CD4-positive, alpha-beta memory T cell (primary cell): ENCODE measurements at regions not wholly inside any gene's neighbourhood (a gene's known extent, or its start where the extent isn't known, plus 50 kb on each side); places are given as distances from the start of the nearest gene placed in this dataset.

Experiments
- CTCF ChIA-PET: fragments of 350-600 bp; sonication (Branson Sonifier 250); formaldehyde crosslinking; loops from one replicate; lab custom pipeline; 2021; ENCODE audit warnings: inconsistent platforms; ENCODE audit not compliant: partially characterized antibody; lab: Charles Lee
- POLR2A ChIA-PET: fragments of 350-600 bp; sonication (Branson Sonifier 250); formaldehyde crosslinking; loops from one replicate; lab custom pipeline; 2021; ENCODE audit not compliant: partially characterized antibody; lab: Charles Lee
- DNase-seq, 5 donors: peaks; one replicate each; pipeline versions ENCODE4 v3.0.0 to v3.0.0-alpha.2; 2020 to 2022; ENCODE audit warnings: mixed read lengths in 1 of 5
- H3K27ac ChIP-seq: one replicate; pipeline ENCODE4 v1.7.0; 2013; ENCODE audit warnings: low read depth, low read length
- H3K27me3 ChIP-seq: 2 replicates; pipeline ENCODE4 v1.7.0; 2013; ENCODE audit warnings: mild to moderate bottlenecking, low read length, moderate library complexity; ENCODE audit not compliant: insufficient read depth
- H3K36me3 ChIP-seq: 2 replicates; pipeline ENCODE4 v1.7.0; 2013; ENCODE audit warnings: mild to moderate bottlenecking, low read length, moderate library complexity; ENCODE audit not compliant: insufficient read depth
- H3K4me1 ChIP-seq: 2 replicates; pipeline ENCODE4 v1.7.0; 2013; ENCODE audit warnings: mild to moderate bottlenecking, low read length, moderate library complexity; ENCODE audit not compliant: insufficient read depth
- H3K4me3 ChIP-seq, 2 donors: one replicate each; pipeline ENCODE4 v1.7.0; 2013; ENCODE audit warnings: low read length in 2 of 2, mild to moderate bottlenecking in 1 of 2
- H3K9me3 ChIP-seq, 2 donors: one replicate each; pipeline ENCODE4 v1.7.0; 2013; ENCODE audit warnings: low read length in 2 of 2, control low read depth in 1 of 2; ENCODE audit not compliant: control insufficient read depth in 1 of 2
- H3K27ac Mint-ChIP-seq, 7 donors: one replicate each; pipeline ENCODE4 v1.8.0; 2020 to 2021; ENCODE audit warnings: mixed read lengths in 7 of 7, mild to moderate bottlenecking in 6 of 7, inconsistent platforms in 3 of 7, moderate library complexity in 3 of 7
- H3K27me3 Mint-ChIP-seq, 2 donors: one replicate each; pipeline ENCODE4 v1.8.0; 2020 to 2021; ENCODE audit warnings: mixed read lengths in 2 of 2
- H3K36me3 Mint-ChIP-seq, 2 donors: one replicate each; pipeline ENCODE4 v1.8.0; 2020 to 2021; ENCODE audit warnings: mixed read lengths in 2 of 2, inconsistent platforms in 1 of 2, mild to moderate bottlenecking in 1 of 2
- H3K4me1 Mint-ChIP-seq, 4 donors: one replicate each; pipeline ENCODE4 v1.8.0; 2020 to 2021; ENCODE audit warnings: mixed read lengths in 4 of 4, mild to moderate bottlenecking in 1 of 4
- H3K4me3 Mint-ChIP-seq, 8 donors: one replicate each; pipeline ENCODE4 v1.8.0; 2020 to 2021; ENCODE audit warnings: mixed read lengths in 8 of 8, mild to moderate bottlenecking in 7 of 8, moderate library complexity in 6 of 8, inconsistent platforms in 3 of 8
- H3K9me3 Mint-ChIP-seq, 8 donors: one replicate each; pipeline ENCODE4 v1.8.0; 2020 to 2021; ENCODE audit warnings: mixed read lengths in 8 of 8, mild to moderate bottlenecking in 5 of 8, inconsistent platforms in 3 of 8, moderate library complexity in 1 of 8
- intact Hi-C: fragments of 100-400 bp; cut with micrococcal nuclease; formaldehyde crosslinking; loops from one replicate; pipeline ENCODE4 v1.15.1; 2023

GRCh38 chr5:135242021-135242865, 156.8 kb downstream of the MACROH2A1 start:
- no peak for DNase-seq
- Mint-ChIP-seq H3K4me1 (no peaks in the 10 kb centered on the region), H3K27ac (no peak overlapping the region), H3K27me3 (peaks cover 2 to 6% of the 10 kb centered on the region in 2 donors), H3K9me3 (no peaks in the 10 kb centered on the region), H3K36me3 (no peaks in the 10 kb centered on the region), H3K4me3 (no peak overlapping the region)
- H3K27me3 ChIP-seq = no peaks in the 10 kb centered on the region
- no peak overlapping the region for H3K4me3 ChIP-seq
- no peaks in the 10 kb centered on the region for H3K36me3 ChIP-seq
- CTCF ChIA-PET = no interaction called here
- H3K4me1 ChIP-seq = no peaks in the 10 kb centered on the region
- intact Hi-C loops = no loop called here
- no peaks in the 10 kb centered on the region for H3K9me3 ChIP-seq
- no peak overlapping the region for H3K27ac ChIP-seq
- POLR2A ChIA-PET = no interaction called here

- Mint-ChIP-seq H3K4me3 (no peak overlapping the region), H3K27me3 (peaks cover 2 to 6% of the 10 kb centered on the region in 2 donors), H3K36me3 (no peaks in the 10 kb centered on the region), H3K9me3 (no peaks in the 10 kb centered on the region), H3K4me1 (no peaks in the 10 kb centered on the region), H3K27ac (no peak overlapping the region)
- POLR2A ChIA-PET = no interaction called here
- intact Hi-C loops = no loop called here
- H3K9me3 ChIP-seq = no peaks in the 10 kb centered on the region
- no peaks in the 10 kb centered on the region for H3K36me3 ChIP-seq
- no peak overlapping the region for H3K27ac ChIP-seq
- DNase-seq = no peak
- H3K27me3 ChIP-seq = no peaks in the 10 kb centered on the region
- no peaks in the 10 kb centered on the region for H3K4me1 ChIP-seq
- CTCF ChIA-PET = no interaction called here
- H3K4me3 ChIP-seq = no peak overlapping the region
Measured at GRCh38 chr5:135241536-135241935, 157.5 kb downstream of the MACROH2A1 start.

- Mint-ChIP-seq H3K9me3 (no peaks in the 10 kb centered on the region), H3K27me3 (peaks cover 0 to 7% of the 10 kb centered on the region in 2 donors), H3K4me1 (no peaks in the 10 kb centered on the region), H3K27ac (no peak overlapping the region), H3K36me3 (no peaks in the 10 kb centered on the region), H3K4me3 (no peak overlapping the region)
- H3K27me3 ChIP-seq = no peaks in the 10 kb centered on the region
- DNase-seq = no peak
- CTCF ChIA-PET = no interaction called here
- no peaks in the 10 kb centered on the region for H3K9me3 ChIP-seq
- intact Hi-C loops = no loop called here
- H3K27ac ChIP-seq = no peak overlapping the region
- H3K4me1 ChIP-seq = no peaks in the 10 kb centered on the region
- H3K36me3 ChIP-seq = no peaks in the 10 kb centered on the region
- POLR2A ChIA-PET = no interaction called here
- H3K4me3 ChIP-seq = no peak overlapping the region
Measured at GRCh38 chr5:135240781-135241360, 158.2 kb downstream of the MACROH2A1 start.

- POLR2A ChIA-PET = no interaction called here
- H3K36me3 ChIP-seq = no peaks in the 10 kb centered on the region
- H3K4me1 Mint-ChIP-seq = no peaks in the 10 kb centered on the region
- H3K9me3 ChIP-seq = no peaks in the 10 kb centered on the region
- no peak overlapping the region for H3K27ac ChIP-seq
- H3K27ac Mint-ChIP-seq = no peak overlapping the region
- DNase-seq = no peak
- H3K36me3 Mint-ChIP-seq = no peaks in the 10 kb centered on the region
- CTCF ChIA-PET = no interaction called here
- intact Hi-C loops = no loop called here
- no peaks in the 10 kb centered on the region for H3K9me3 Mint-ChIP-seq
- H3K4me3 ChIP-seq = no peak overlapping the region
- no peaks in the 10 kb centered on the region for H3K27me3 ChIP-seq
- H3K4me3 Mint-ChIP-seq = no peak overlapping the region
- H3K4me1 ChIP-seq = no peaks in the 10 kb centered on the region
- H3K27me3 Mint-ChIP-seq = peaks cover 0 to 8% of the 10 kb centered on the region in 2 donors
Measured at GRCh38 chr5:135240283-135240633, 158.8 kb downstream of the MACROH2A1 start.

GRCh38 chr5:135239453-135240282, 159.4 kb downstream of the MACROH2A1 start:
- H3K27me3 Mint-ChIP-seq = peaks cover 2 to 8% of the 10 kb centered on the region in 2 donors
- no peaks in the 10 kb centered on the region for H3K9me3 Mint-ChIP-seq
- Histone ChIP-seq H3K27me3 (no peaks in the 10 kb centered on the region), H3K36me3 (no peaks in the 10 kb centered on the region), H3K27ac (no peak overlapping the region), H3K9me3 (no peaks in the 10 kb centered on the region), H3K4me3 (no peak overlapping the region), H3K4me1 (no peaks in the 10 kb centered on the region)
- no peak overlapping the region for H3K27ac Mint-ChIP-seq
- no peak for DNase-seq
- no peaks in the 10 kb centered on the region for H3K4me1 Mint-ChIP-seq
- ChIA-PET CTCF (interaction anchor here (0.9 kb wide), 1 partner anchor 35 kb away, joined by 3 read pairs; no protein-coding TSS in a partner anchor), POLR2A (no interaction called here)
- no peaks in the 10 kb centered on the region for H3K36me3 Mint-ChIP-seq
- H3K4me3 Mint-ChIP-seq = no peak overlapping the region
- intact Hi-C loops = no loop called here

- Mint-ChIP-seq H3K9me3 (no peaks in the 10 kb centered on the region), H3K27me3 (peaks cover 3 to 8% of the 10 kb centered on the region in 2 donors), H3K27ac (no peak overlapping the region), H3K36me3 (no peaks in the 10 kb centered on the region), H3K4me1 (no peaks in the 10 kb centered on the region), H3K4me3 (no peak overlapping the region)
- Histone ChIP-seq H3K27ac (no peak overlapping the region), H3K36me3 (no peaks in the 10 kb centered on the region), H3K4me3 (no peak overlapping the region), H3K4me1 (no peaks in the 10 kb centered on the region), H3K27me3 (no peaks in the 10 kb centered on the region), H3K9me3 (no peaks in the 10 kb centered on the region)
- POLR2A ChIA-PET = no interaction called here
- intact Hi-C loops = no loop called here
- DNase-seq = no peak
- CTCF ChIA-PET = interaction anchor here (0.9 kb wide), 1 partner anchor 36 kb away, joined by 3 read pairs; no protein-coding TSS in a partner anchor
Measured at GRCh38 chr5:135238622-135239452, 160.2 kb downstream of the MACROH2A1 start.
